IMR-90 (cell line): ENCODE measurements at regions not wholly inside any gene's neighbourhood (a gene's known extent, or its start where the extent isn't known, plus 50 kb on each side); places are given as distances from the start of the nearest gene placed in this dataset.

Experiments used
- ATAC-seq: fragments of 200-7000 bp; cut with Tn5 transposase; 2 replicates; pipeline ENCODE4 v1.9.1; 2020; ENCODE audit warnings: low read depth, mild to moderate bottlenecking, moderate library complexity
- BruUV-seq: library from RNA; stranded (reverse); fragments of 400-500 nt; replicated peaks from 2 replicates; lab custom pipeline; 2021; lab: Mats Ljungman, UMichigan
- CTCF ChIA-PET: fragments of 300-600 bp; formaldehyde crosslinking; extraction: SDS; loops from one replicate; lab custom pipeline; 2021; ENCODE audit warnings: antibody characterized with exemption; lab: Yijun Ruan, JAX
- POLR2A ChIA-PET: fragments of 300-600 bp; sonication (Branson Sonifier 250); formaldehyde crosslinking; loops from one replicate; lab custom pipeline; 2022; ENCODE audit warnings: antibody characterized with exemption; ENCODE audit not compliant: unreplicated experiment; lab: Charles Lee
- DNase-seq: peaks from one replicate; pipeline ENCODE4 v3.0.0; 2013
- H2AFZ ChIP-seq: replicated peaks from 2 replicates; pipeline ENCODE3; 2013; ENCODE audit warnings: low read length, mild to moderate bottlenecking; ENCODE audit not compliant: poor library complexity
- H2AK5ac ChIP-seq: 2 replicates; pipeline ENCODE4 v1.6.1; 2013; ENCODE audit warnings: low read depth, low read length, inconsistent platforms
- H2AK9ac ChIP-seq: replicated peaks from 2 replicates; pipeline ENCODE3; 2013; ENCODE audit warnings: mild to moderate bottlenecking, low read depth, low read length, moderate library complexity; ENCODE audit not compliant: poor library complexity
- H2BK120ac ChIP-seq: 2 replicates; pipeline ENCODE4 v1.6.1; 2013; ENCODE audit warnings: low read depth, low read length, inconsistent platforms
- H2BK15ac ChIP-seq: 3 replicates; pipeline ENCODE4 v1.6.1; 2013; ENCODE audit warnings: low read depth, low read length, inconsistent platforms
- H2BK20ac ChIP-seq: 2 replicates; pipeline ENCODE4 v1.6.1; 2013; ENCODE audit warnings: low read depth, mild to moderate bottlenecking, inconsistent platforms, low read length, moderate library complexity
- H2BK5ac ChIP-seq: 2 replicates; pipeline ENCODE4 v1.6.1; 2013; ENCODE audit warnings: mild to moderate bottlenecking, low read depth, low read length, inconsistent platforms; ENCODE audit not compliant: poor library complexity, severe bottlenecking
- H3K14ac ChIP-seq: replicated peaks from 2 replicates; pipeline ENCODE4 v1.6.1; 2013; ENCODE audit warnings: low read depth, low read length, inconsistent platforms
- H3K18ac ChIP-seq: 2 replicates; pipeline ENCODE4 v1.6.1; 2013; ENCODE audit warnings: low read depth, low read length, control low read depth
- H3K23ac ChIP-seq: 2 replicates; pipeline ENCODE4 v1.6.1; 2013; ENCODE audit warnings: low read depth, low read length, inconsistent platforms
- H3K27ac ChIP-seq: 2 replicates; pipeline ENCODE4 v1.5.1; 2013; ENCODE audit warnings: mild to moderate bottlenecking, control low read depth, low read length; ENCODE audit not compliant: insufficient read depth
- H3K27me3 ChIP-seq: 2 replicates; pipeline ENCODE4 v1.6.1; 2013; ENCODE audit warnings: low read length; ENCODE audit not compliant: control insufficient read depth, insufficient read depth
- H3K36me3 ChIP-seq: 2 replicates; pipeline ENCODE4 v1.6.1; 2013; ENCODE audit warnings: low read length, mixed read lengths; ENCODE audit not compliant: control insufficient read depth, insufficient read depth
- H3K4ac ChIP-seq: 2 replicates; pipeline ENCODE4 v1.6.1; 2013; ENCODE audit warnings: low read depth, low read length, inconsistent platforms
- H3K4me1 ChIP-seq: 2 replicates; pipeline ENCODE4 v1.6.1; 2013; ENCODE audit warnings: low read length, mixed read lengths; ENCODE audit not compliant: control insufficient read depth, insufficient read depth
- H3K4me2 ChIP-seq: 2 replicates; pipeline ENCODE4 v1.6.1; 2013; ENCODE audit warnings: low read depth, mild to moderate bottlenecking, control low read depth, low read length, moderate library complexity
- H3K4me3 ChIP-seq: 2 replicates; pipeline ENCODE4 v1.5.1; 2013; ENCODE audit warnings: low read depth, mild to moderate bottlenecking, control low read depth, low read length, moderate library complexity; ENCODE audit not compliant: insufficient read depth
- H3K56ac ChIP-seq: 2 replicates; pipeline ENCODE4 v1.6.1; 2013; ENCODE audit warnings: low read length, inconsistent platforms; ENCODE audit not compliant: insufficient read depth; ENCODE audit errors: extremely low read depth
- H3K79me1 ChIP-seq, 2 experiments: 2 replicates each; pipeline ENCODE4 v1.6.1; 2013; ENCODE audit warnings: low read length in 2 of 2, inconsistent platforms in 1 of 2, low read depth in 1 of 2
- H3K9ac ChIP-seq: 2 replicates; pipeline ENCODE4 v1.6.1; 2013; ENCODE audit warnings: low read depth, low read length, control low read depth
- H3K9me1 ChIP-seq: 2 replicates; pipeline ENCODE4 v1.6.1; 2013; ENCODE audit warnings: low read length, inconsistent platforms; ENCODE audit not compliant: insufficient read depth
- H3K9me3 ChIP-seq: 2 replicates; pipeline ENCODE4 v1.6.1; 2013; ENCODE audit warnings: low read length; ENCODE audit not compliant: control insufficient read depth, insufficient read depth
- H4K20me1 ChIP-seq: 2 replicates; pipeline ENCODE4 v1.6.1; 2013; ENCODE audit warnings: low read length, inconsistent platforms; ENCODE audit not compliant: insufficient read depth
- H4K5ac ChIP-seq: 2 replicates; pipeline ENCODE4 v1.6.1; 2013; ENCODE audit warnings: mild to moderate bottlenecking, low read depth, low read length, control low read depth
- H4K8ac ChIP-seq, 2 experiments: 2 replicates each; pipeline ENCODE4 v1.6.1; 2013; ENCODE audit warnings: low read depth in 2 of 2, low read length in 2 of 2, control low read depth in 1 of 2, inconsistent platforms in 1 of 2
- H4K91ac ChIP-seq: 2 replicates; pipeline ENCODE4 v1.6.1; 2013; ENCODE audit warnings: low read depth, low read length, inconsistent platforms; ENCODE audit not compliant: insufficient read depth
- MAZ ChIP-seq: IDR thresholded peaks from 2 replicates; pipeline ENCODE4 v1.6.1; 2012; ENCODE audit warnings: low read depth, mild to moderate bottlenecking, low read length, improper control_type of control experiment, moderate library complexity, borderline replicate concordance
- NFE2L2 ChIP-seq: fragments of 150-350 bp; IDR thresholded peaks from 2 replicates; pipeline ENCODE4 v1.6.1; 2016; ENCODE audit warnings: low read depth, mild to moderate bottlenecking, low read length
- POLR2A ChIP-seq: IDR thresholded peaks from 2 replicates; pipeline ENCODE4 v1.6.1; 2012; ENCODE audit warnings: mild to moderate bottlenecking, low read depth, low read length
- RAD21 ChIP-seq: IDR thresholded peaks from 2 replicates; pipeline ENCODE4 v1.6.1; 2012; ENCODE audit warnings: low read length, improper control_type of control experiment
- WGBS, 2 experiments: methylation state at CpG; one replicate each; pipeline versions ENCODE4 v1.1.5 to v1.1.7; 2013; ENCODE audit warnings: missing lambda C conversion rate in 2 of 2; ENCODE audit not compliant: insufficient read length in 1 of 2; ENCODE audit errors: extremely low coverage in 2 of 2; 5-methylcytosine and 5-hydroxymethylcytosine counted together
- dilution Hi-C: fragments of 300-500 bp; cut with HindIII; formaldehyde crosslinking; loops from one replicate; pipeline ENCODE4 v1.14.3; 2018; ENCODE audit warnings: low sequenced_read_pairs; ENCODE audit not compliant: unreplicated experiment
- in situ Hi-C: fragments of 300-500 bp; cut with MboI; formaldehyde crosslinking; loops from 3 replicates; pipeline ENCODE4 v1.14.3; 2019; ENCODE audit warnings: low sequenced_read_pairs, inconsistent platforms, mixed read lengths
- intact Hi-C: fragments of 100-400 bp; cut with micrococcal nuclease; formaldehyde crosslinking; loops from 2 replicates; pipeline ENCODE4 v1.10.0; 2022

GRCh38 chr1:38300616-38301015 lies 254.0 kb upstream of the POU3F1 start:
- TF ChIP-seq MAZ: no peak
- no peak for TF ChIP-seq NFE2L2
- no peak for TF ChIP-seq POLR2A
- no peak for TF ChIP-seq RAD21
- no peak overlapping the region for H2BK20ac ChIP-seq
- no peaks in the 10 kb centered on the region for H3K9me1 ChIP-seq
- ChIA-PET CTCF (no interaction called here), POLR2A (no interaction called here)
- no peaks in the 10 kb centered on the region for H3K36me3 ChIP-seq
- no peak overlapping the region for H3K18ac ChIP-seq
- intact Hi-C loops: no loop called here
- no peaks in the 10 kb centered on the region for H3K4me1 ChIP-seq
- H3K4me2 ChIP-seq: no peak overlapping the region
- H3K56ac ChIP-seq: no peak overlapping the region
- no peak overlapping the region for H4K8ac ChIP-seq
- WGBS, 2 experiments: no CpG with 5 or more reads among the region's 3 CpGs
- dilution Hi-C loops: no loop called here
- no peak overlapping the region for H3K23ac ChIP-seq
- no peak overlapping the region for H2BK5ac ChIP-seq
- H2AFZ ChIP-seq: no peak overlapping the region
- H3K14ac ChIP-seq: no peak overlapping the region
- no peaks in the 10 kb centered on the region for H4K20me1 ChIP-seq
- no peak overlapping the region for H3K27ac ChIP-seq
- no peak overlapping the region for H2AK9ac ChIP-seq
- no peak overlapping the region for H3K9ac ChIP-seq
- no peak for ATAC-seq
- H4K91ac ChIP-seq: no peak overlapping the region
- no peak for DNase-seq
- no peaks in the 10 kb centered on the region for H3K9me3 ChIP-seq
- H3K4me3 ChIP-seq: no peak overlapping the region
- no peak overlapping the region for H2BK15ac ChIP-seq
- H2AK5ac ChIP-seq: no peak overlapping the region
- H2BK120ac ChIP-seq: no peak overlapping the region
- in situ Hi-C loops: no loop called here
- no peaks in the 10 kb centered on the region for H3K79me1 ChIP-seq
- H3K4ac ChIP-seq: no peak overlapping the region
- no peak overlapping the region for H4K5ac ChIP-seq
- BruUV-seq: no TSS peak
- no peaks in the 10 kb centered on the region for H3K27me3 ChIP-seq
